Vagina (tissue), 2 donors: ENCODE measurements at regions not wholly inside any gene's neighbourhood (a gene's known extent, or its start where the extent isn't known, plus 50 kb on each side); places are given as distances from the start of the nearest gene placed in this dataset.

ENCODE experiments used
- POLR2AphosphoS5 ChIP-seq, 2 donors: sonication (generic); formaldehyde crosslinking; IDR thresholded peaks; one replicate each; pipeline ENCODE4 v1.9.0; 2017; ENCODE audit warnings: antibody characterized with exemption in 2 of 2, mild to moderate bottlenecking in 2 of 2, low read depth in 1 of 2; ENCODE audit not compliant: insufficient read depth in 1 of 2
- TF ChIP-seq, protein P1 (sequence below), 3 experiments: fragments of 450-650 bp in 2 of 3; fragments of 200-600 bp in 1 of 3; sonication (generic) in 1 of 3; IDR thresholded peaks; one replicate each; pipeline ENCODE4 v1.5.1; 2017 to 2019; ENCODE audit warnings: antibody characterized with exemption in 3 of 3, mild to moderate bottlenecking in 2 of 3, moderate library complexity in 2 of 3

DNA sequence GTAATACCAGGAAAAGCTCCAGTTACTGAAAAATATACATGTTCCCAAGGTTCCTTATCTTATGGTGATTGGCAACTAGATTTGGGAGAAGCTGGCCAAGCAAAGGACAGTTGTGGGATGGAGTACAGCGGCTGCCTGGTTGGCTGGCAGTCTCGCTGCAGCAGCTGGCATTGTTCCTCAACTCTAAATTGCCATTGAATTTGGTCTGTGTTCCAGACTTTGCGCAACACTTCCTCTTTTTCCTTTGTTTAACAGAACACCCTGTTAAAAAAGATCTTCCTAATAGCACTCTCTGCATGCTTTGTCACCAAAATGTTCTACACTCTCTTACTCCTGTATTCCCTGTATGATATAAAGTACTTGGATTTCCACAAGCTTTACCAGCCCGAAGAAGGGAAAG lies 420.6 kb upstream of the RBMS3 start:
- TF ChIP-seq, protein P1, sequence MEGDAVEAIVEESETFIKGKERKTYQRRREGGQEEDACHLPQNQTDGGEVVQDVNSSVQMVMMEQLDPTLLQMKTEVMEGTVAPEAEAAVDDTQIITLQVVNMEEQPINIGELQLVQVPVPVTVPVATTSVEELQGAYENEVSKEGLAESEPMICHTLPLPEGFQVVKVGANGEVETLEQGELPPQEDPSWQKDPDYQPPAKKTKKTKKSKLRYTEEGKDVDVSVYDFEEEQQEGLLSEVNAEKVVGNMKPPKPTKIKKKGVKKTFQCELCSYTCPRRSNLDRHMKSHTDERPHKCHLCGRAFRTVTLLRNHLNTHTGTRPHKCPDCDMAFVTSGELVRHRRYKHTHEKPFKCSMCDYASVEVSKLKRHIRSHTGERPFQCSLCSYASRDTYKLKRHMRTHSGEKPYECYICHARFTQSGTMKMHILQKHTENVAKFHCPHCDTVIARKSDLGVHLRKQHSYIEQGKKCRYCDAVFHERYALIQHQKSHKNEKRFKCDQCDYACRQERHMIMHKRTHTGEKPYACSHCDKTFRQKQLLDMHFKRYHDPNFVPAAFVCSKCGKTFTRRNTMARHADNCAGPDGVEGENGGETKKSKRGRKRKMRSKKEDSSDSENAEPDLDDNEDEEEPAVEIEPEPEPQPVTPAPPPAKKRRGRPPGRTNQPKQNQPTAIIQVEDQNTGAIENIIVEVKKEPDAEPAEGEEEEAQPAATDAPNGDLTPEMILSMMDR (IDR thresholded peaks at IDR 0.05) = no peak
- TF ChIP-seq POLR2AphosphoS5 (IDR thresholded peaks at IDR 0.05; ENCODE audit: insufficient read depth in 1 of 2, low read depth in 1 of 2) = no peak
